K562 (cell line): ENCODE measurements at regions not wholly inside any gene's neighbourhood (a gene's known extent, or its start where the extent isn't known, plus 50 kb on each side); places are given as distances from the start of the nearest gene placed in this dataset.

Source experiments
- ATAC-seq: fragments of 200-7000 bp; cut with Tn5 transposase; 3 replicates; pipeline ENCODE4 v1.9.1; 2020; ENCODE audit warnings: moderate library complexity
- BruUV-seq: library from RNA; stranded (reverse); fragments of 400-500 nt; replicated peaks from 2 replicates; lab custom pipeline; 2021; lab: Mats Ljungman, UMichigan
- CTCF ChIA-PET: fragments of 300-600 bp; formaldehyde crosslinking; extraction: SDS; loops from one replicate; lab custom pipeline; 2021; ENCODE audit warnings: low intra/inter-chr PET ratio; lab: Yijun Ruan, JAX
- POLR2A ChIA-PET: fragments of 300-600, 350-650 bp; sonication (Branson Sonifier 250); formaldehyde crosslinking; extraction: SDS; loops from one replicate; lab custom pipeline; 2021; ENCODE audit warnings: antibody characterized with exemption, inconsistent platforms; lab: Yijun Ruan, JAX
- DNase-seq, 4 experiments: peaks; one replicate each; pipeline versions ENCODE4 v3.0.0 to v3.0.0-alpha.2; 2011 to 2018; ENCODE audit warnings: low spot score in 3 of 4, mixed read lengths in 3 of 4; ENCODE audit errors: extremely low read depth in 1 of 4
- FAIRE-seq: peaks from 2 replicates; lab custom pipeline; 2011; peaks lifted over from hg19 to GRCh38; lab: Jason Lieb, UNC
- H2AFZ ChIP-seq: 2 replicates; pipeline ENCODE4 v1.6.0; 2011; ENCODE audit warnings: low read depth, low read length, control low read depth, inconsistent platforms
- H3K27ac ChIP-seq: fragments of 200-600 bp; 3 replicates; pipeline ENCODE4 v1.8.0; 2011; ENCODE audit warnings: low read depth, mild to moderate bottlenecking, control low read depth, inconsistent platforms, low read length, moderate library complexity, mixed read lengths; ENCODE audit errors: extremely low read depth
- H3K27me3 ChIP-seq, 2 experiments: fragments of 300-600 bp in 1 of 2; 2 replicates in 1 of 2; 3 replicates in 1 of 2; pipeline versions ENCODE4 v1.6.0 to v1.8.0; 2011; ENCODE audit warnings: inconsistent platforms in 2 of 2, low read length in 2 of 2, mild to moderate bottlenecking in 1 of 2, mixed read lengths in 1 of 2, moderate library complexity in 1 of 2; ENCODE audit not compliant: control insufficient read depth in 2 of 2, insufficient read depth in 2 of 2
- H3K36me3 ChIP-seq: fragments of 300-600 bp; 3 replicates; pipeline ENCODE4 v1.8.0; 2011; ENCODE audit warnings: mild to moderate bottlenecking, low read length, inconsistent platforms; ENCODE audit not compliant: control insufficient read depth, insufficient read depth
- H3K4me1 ChIP-seq, 2 experiments: fragments of 200-600 bp in 1 of 2; replicated peaks in 1 of 2; 2 replicates in 1 of 2; 3 replicates in 1 of 2; pipeline versions ENCODE4 v1.5.1 to v1.8.0; 2011; ENCODE audit warnings: inconsistent platforms in 2 of 2, low read length in 2 of 2, mild to moderate bottlenecking in 1 of 2, mixed read lengths in 1 of 2, moderate library complexity in 1 of 2; ENCODE audit not compliant: control insufficient read depth in 2 of 2, insufficient read depth in 2 of 2
- H3K4me2 ChIP-seq: 2 replicates; pipeline ENCODE4 v1.6.1; 2011; ENCODE audit warnings: low read length, control low read depth, inconsistent platforms, mixed read lengths; ENCODE audit not compliant: insufficient read depth
- H3K4me3 ChIP-seq: fragments of 200-600 bp; sonication (generic), shearing (Covaris generic); 2 replicates; pipeline ENCODE4 v1.5.1; 2016; ENCODE audit warnings: control low read depth, inconsistent platforms
- H3K79me2 ChIP-seq: fragments of 200-600 bp; 3 replicates; pipeline ENCODE4 v1.8.0; 2011; ENCODE audit warnings: low read length, inconsistent platforms; ENCODE audit not compliant: control insufficient read depth, insufficient read depth
- H3K9ac ChIP-seq, 2 experiments: 2 replicates each; pipeline versions ENCODE4 v1.6.0 to v1.6.1; 2011; ENCODE audit warnings: low read depth in 2 of 2, low read length in 2 of 2, control low read depth in 1 of 2, inconsistent platforms in 1 of 2, mild to moderate bottlenecking in 1 of 2, mixed read lengths in 1 of 2; ENCODE audit not compliant: insufficient read depth in 1 of 2
- H3K9me1 ChIP-seq: one replicate; pipeline ENCODE4 v1.6.0; 2011; ENCODE audit warnings: inconsistent platforms, mild to moderate bottlenecking, low read length, moderate library complexity; ENCODE audit not compliant: control insufficient read depth, insufficient read depth
- H3K9me3 ChIP-seq: replicated peaks from 2 replicates; pipeline ENCODE4 v1.5.1; 2011; ENCODE audit warnings: low read depth, low read length, inconsistent platforms; ENCODE audit not compliant: control insufficient read depth, insufficient read depth
- H4K20me1 ChIP-seq: replicated peaks from 2 replicates; pipeline ENCODE4 v1.6.1; 2011; ENCODE audit warnings: low read length, inconsistent platforms, mixed read lengths; ENCODE audit not compliant: control insufficient read depth, insufficient read depth
- BHLHE40 ChIP-seq: IDR thresholded peaks from 2 replicates; pipeline ENCODE4 v1.6.1; 2011; ENCODE audit warnings: low read length, improper control_type of control experiment
- DIDO1 ChIP-seq: fragments of 450-650 bp; IDR thresholded peaks from 2 replicates; pipeline ENCODE4 v1.6.1; 2016; ENCODE audit warnings: low read depth, missing biosample characterization, missing genetic modification characterization
- EHMT2 ChIP-seq: fragments of 450-650 bp; IDR thresholded peaks from 2 replicates; pipeline ENCODE4 v1.6.1; 2018; ENCODE audit warnings: antibody characterized with exemption
- ELF2 ChIP-seq: fragments of 250-450 bp; sonication (Bioruptor Pico); IDR thresholded peaks from 2 replicates; pipeline ENCODE4 v1.5.0; 2021; ENCODE audit warnings: mild to moderate bottlenecking
- NCOA4 ChIP-seq: fragments of 450-650 bp; IDR thresholded peaks from 2 replicates; pipeline ENCODE4 v1.6.1; 2018; ENCODE audit warnings: mild to moderate bottlenecking; ENCODE audit not compliant: partially characterized antibody
- SUPT5H ChIP-seq: fragments of 450-650 bp; IDR thresholded peaks from 2 replicates; pipeline ENCODE4 v1.6.1; 2016
- ZNF766 ChIP-seq: fragments of 200-800 bp; sonication (Bioruptor generic); conservative IDR thresholded peaks from 2 replicates; pipeline ENCODE4 v1.6.1; 2016; ENCODE audit warnings: missing genetic modification characterization, missing compliant biosample characterization
- WGBS: fragments of 100-300 bp; shearing (Covaris generic); methylation state at CpG from one replicate; pipeline ENCODE4 v1.1.6; 2016; ENCODE audit warnings: low coverage, mixed read lengths; ENCODE audit not compliant: insufficient coverage; ENCODE audit errors: missing lambda C conversion rate; 5-methylcytosine and 5-hydroxymethylcytosine counted together
- in situ Hi-C: fragments of 300-500 bp; cut with MboI; formaldehyde crosslinking; loops from 4 replicates; pipeline ENCODE4 v1.15.0; 2018; ENCODE audit warnings: inconsistent platforms, mixed read lengths
- intact Hi-C: fragments of 100-400 bp; cut with micrococcal nuclease; formaldehyde crosslinking; loops from 2 replicates; pipeline ENCODE4 v1.14.2; 2022
- TF ChIP-seq, protein P1 (sequence below): fragments of 200-800 bp; sonication (Bioruptor generic); IDR thresholded peaks from 2 replicates; pipeline ENCODE4 v1.6.1; 2016; ENCODE audit warnings: missing genetic modification characterization, missing compliant biosample characterization
- TF ChIP-seq, protein P2 (sequence below): fragments of 450-650 bp; IDR thresholded peaks from 2 replicates; pipeline ENCODE4 v1.6.1; 2017; ENCODE audit warnings: mild to moderate bottlenecking, moderate library complexity

DNA sequence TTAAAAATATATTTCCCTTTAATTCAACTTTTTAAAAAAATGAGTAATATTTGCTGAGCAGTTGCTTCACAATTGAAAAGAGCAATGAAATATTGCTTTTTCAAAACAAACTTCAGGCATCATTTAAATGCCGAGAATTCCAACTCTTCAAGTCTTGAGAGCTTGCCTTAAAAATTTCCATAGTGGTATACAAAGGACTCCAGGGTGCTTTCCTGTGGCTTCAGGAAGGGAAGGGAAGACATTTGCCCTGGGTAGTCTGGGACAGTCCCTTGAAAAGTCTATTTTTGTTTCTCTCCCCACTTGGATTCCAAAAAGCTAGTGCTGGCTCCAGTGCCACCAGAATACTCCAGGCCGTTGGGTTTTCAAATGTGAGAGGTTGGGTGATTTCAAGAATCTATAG lies 71.7 kb downstream of the HYCC1 start (continued):
- TF ChIP-seq, protein P1, sequence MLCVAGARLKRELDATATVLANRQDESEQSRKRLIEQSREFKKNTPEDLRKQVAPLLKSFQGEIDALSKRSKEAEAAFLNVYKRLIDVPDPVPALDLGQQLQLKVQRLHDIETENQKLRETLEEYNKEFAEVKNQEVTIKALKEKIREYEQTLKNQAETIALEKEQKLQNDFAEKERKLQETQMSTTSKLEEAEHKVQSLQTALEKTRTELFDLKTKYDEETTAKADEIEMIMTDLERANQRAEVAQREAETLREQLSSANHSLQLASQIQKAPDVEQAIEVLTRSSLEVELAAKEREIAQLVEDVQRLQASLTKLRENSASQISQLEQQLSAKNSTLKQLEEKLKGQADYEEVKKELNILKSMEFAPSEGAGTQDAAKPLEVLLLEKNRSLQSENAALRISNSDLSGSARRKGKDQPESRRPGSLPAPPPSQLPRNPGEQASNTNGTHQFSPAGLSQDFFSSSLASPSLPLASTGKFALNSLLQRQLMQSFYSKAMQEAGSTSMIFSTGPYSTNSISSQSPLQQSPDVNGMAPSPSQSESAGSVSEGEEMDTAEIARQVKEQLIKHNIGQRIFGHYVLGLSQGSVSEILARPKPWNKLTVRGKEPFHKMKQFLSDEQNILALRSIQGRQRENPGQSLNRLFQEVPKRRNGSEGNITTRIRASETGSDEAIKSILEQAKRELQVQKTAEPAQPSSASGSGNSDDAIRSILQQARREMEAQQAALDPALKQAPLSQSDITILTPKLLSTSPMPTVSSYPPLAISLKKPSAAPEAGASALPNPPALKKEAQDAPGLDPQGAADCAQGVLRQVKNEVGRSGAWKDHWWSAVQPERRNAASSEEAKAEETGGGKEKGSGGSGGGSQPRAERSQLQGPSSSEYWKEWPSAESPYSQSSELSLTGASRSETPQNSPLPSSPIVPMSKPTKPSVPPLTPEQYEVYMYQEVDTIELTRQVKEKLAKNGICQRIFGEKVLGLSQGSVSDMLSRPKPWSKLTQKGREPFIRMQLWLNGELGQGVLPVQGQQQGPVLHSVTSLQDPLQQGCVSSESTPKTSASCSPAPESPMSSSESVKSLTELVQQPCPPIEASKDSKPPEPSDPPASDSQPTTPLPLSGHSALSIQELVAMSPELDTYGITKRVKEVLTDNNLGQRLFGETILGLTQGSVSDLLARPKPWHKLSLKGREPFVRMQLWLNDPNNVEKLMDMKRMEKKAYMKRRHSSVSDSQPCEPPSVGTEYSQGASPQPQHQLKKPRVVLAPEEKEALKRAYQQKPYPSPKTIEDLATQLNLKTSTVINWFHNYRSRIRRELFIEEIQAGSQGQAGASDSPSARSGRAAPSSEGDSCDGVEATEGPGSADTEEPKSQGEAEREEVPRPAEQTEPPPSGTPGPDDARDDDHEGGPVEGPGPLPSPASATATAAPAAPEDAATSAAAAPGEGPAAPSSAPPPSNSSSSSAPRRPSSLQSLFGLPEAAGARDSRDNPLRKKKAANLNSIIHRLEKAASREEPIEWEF = no peak
- TF ChIP-seq EHMT2 (no peak), BHLHE40 (no peak), ZNF766 (no peak)

DNA sequence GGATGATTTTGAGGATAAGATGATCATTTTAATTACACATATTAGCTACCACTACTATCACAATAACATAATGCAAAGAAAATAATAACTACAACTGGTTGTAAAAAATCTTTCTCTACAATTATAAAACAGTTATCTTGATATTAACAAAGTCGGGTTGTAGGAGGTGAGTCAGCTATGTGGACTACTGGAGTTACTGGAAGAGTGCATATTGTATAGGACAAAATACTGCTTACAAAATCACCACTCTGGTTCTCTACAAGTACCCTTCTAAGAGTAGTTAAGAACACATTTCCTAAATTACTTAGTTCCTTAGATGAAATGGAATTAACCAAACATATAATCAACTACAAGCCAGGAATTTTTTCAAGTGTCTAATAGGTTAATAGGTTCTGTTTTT lies 74.1 kb downstream of the HYCC1 start:
- no peaks in the 10 kb centered on the region for H4K20me1 ChIP-seq
- no peak for FAIRE-seq
- ChIA-PET CTCF (no interaction called here), POLR2A (interaction anchor here (1.8 kb wide), 1 partner anchor 13 kb away, joined by 6 read pairs; no protein-coding TSS in a partner anchor)
- H3K9me3 ChIP-seq = no peaks in the 10 kb centered on the region
- in situ Hi-C loops = no loop called here
- no peaks in the 10 kb centered on the region for H3K27me3 ChIP-seq
- H3K4me3 ChIP-seq = no peak overlapping the region
- WGBS = 70% methylated on average over 1 of the region's 1 CpG
- H3K4me2 ChIP-seq = no peak overlapping the region
- DNase-seq = no peak
- H3K4me1 ChIP-seq = no peaks in the 10 kb centered on the region
- no peaks in the 10 kb centered on the region for H3K79me2 ChIP-seq
- peaks cover 3% of the 10 kb centered on the region; the same call in 1 of the 3 replicates for H3K36me3 ChIP-seq
- no peak overlapping the region for H2AFZ ChIP-seq
- no peak for ATAC-seq
- no peaks in the 10 kb centered on the region for H3K9me1 ChIP-seq
- intact Hi-C loops = no loop called here
- no peak overlapping the region for H3K9ac ChIP-seq
- BruUV-seq = no TSS peak
- no peak overlapping the region for H3K27ac ChIP-seq
- TF ChIP-seq NCOA4 (no peak), DIDO1 (no peak), SUPT5H (no peak), ELF2 (CRISPR knock-in tag) (no peak)
- TF ChIP-seq, protein P2, sequence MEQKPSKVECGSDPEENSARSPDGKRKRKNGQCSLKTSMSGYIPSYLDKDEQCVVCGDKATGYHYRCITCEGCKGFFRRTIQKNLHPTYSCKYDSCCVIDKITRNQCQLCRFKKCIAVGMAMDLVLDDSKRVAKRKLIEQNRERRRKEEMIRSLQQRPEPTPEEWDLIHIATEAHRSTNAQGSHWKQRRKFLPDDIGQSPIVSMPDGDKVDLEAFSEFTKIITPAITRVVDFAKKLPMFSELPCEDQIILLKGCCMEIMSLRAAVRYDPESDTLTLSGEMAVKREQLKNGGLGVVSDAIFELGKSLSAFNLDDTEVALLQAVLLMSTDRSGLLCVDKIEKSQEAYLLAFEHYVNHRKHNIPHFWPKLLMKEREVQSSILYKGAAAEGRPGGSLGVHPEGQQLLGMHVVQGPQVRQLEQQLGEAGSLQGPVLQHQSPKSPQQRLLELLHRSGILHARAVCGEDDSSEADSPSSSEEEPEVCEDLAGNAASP = no peak
